Esophagus squamous epithelium (tissue), 4 donors: ENCODE measurements at regions not wholly inside any gene's neighbourhood (a gene's known extent, or its start where the extent isn't known, plus 50 kb on each side); places are given as distances from the start of the nearest gene placed in this dataset.

ENCODE experiments used
- CTCF ChIP-seq, 6 experiments: fragments of 450-650 bp in 4 of 6; fragments of 200-600 bp in 2 of 6; sonication (generic) in 2 of 6; IDR thresholded peaks; one replicate each; pipeline ENCODE4 v1.5.1; 2016 to 2019; ENCODE audit warnings: antibody characterized with exemption in 6 of 6, mild to moderate bottlenecking in 4 of 6, moderate library complexity in 4 of 6
- POLR2A ChIP-seq, 4 donors: fragments of 450-650 bp; IDR thresholded peaks; one replicate each; pipeline ENCODE4 v1.6.1; 2017; ENCODE audit warnings: antibody characterized with exemption in 4 of 4, mild to moderate bottlenecking in 4 of 4, moderate library complexity in 3 of 4

- TF ChIP-seq POLR2A (IDR thresholded peaks at IDR 0.05) (no peak), CTCF (IDR thresholded peaks at IDR 0.05) (no peak)
These were observed 78.4 kb upstream of the SEZ6L start for GRCh38 chr22:26090821-26091220.
